ENCODE measurements at regions not wholly inside any gene's neighbourhood (a gene's known extent, or its start where the extent isn't known, plus 50 kb on each side); places are given as distances from the start of the nearest gene placed in this dataset.

GRCh38 chr13:44180876-44181536 is 192.6 kb upstream of the SERP2 start:
- Histone ChIP-seq H3K9ac (ENCODE audit: low read depth in 1 of 2, low read length in 2 of 2) (no peak overlapping the region), H3K27ac (ENCODE audit: low read depth in 2 of 2, low read length in 2 of 2) (no peak overlapping the region), H3K9me3 (ENCODE audit: control insufficient read depth in 2 of 2, low read length in 2 of 2) (no peaks in the 10 kb centered on the region), H3K4me1 (ENCODE audit: control insufficient read depth in 2 of 2, insufficient read depth in 2 of 2, low read length in 2 of 2) (no peaks in the 10 kb centered on the region), H3K27me3 (ENCODE audit: control insufficient read depth in 2 of 2, insufficient read depth in 2 of 2, low read length in 2 of 2) (no peaks in the 10 kb centered on the region), H3K4me3 (ENCODE audit: low read length in 2 of 2) (no peak overlapping the region), H3K36me3 (ENCODE audit: control insufficient read depth in 2 of 2, insufficient read depth in 2 of 2, low read length in 2 of 2) (no peaks in the 10 kb centered on the region)

DNA sequence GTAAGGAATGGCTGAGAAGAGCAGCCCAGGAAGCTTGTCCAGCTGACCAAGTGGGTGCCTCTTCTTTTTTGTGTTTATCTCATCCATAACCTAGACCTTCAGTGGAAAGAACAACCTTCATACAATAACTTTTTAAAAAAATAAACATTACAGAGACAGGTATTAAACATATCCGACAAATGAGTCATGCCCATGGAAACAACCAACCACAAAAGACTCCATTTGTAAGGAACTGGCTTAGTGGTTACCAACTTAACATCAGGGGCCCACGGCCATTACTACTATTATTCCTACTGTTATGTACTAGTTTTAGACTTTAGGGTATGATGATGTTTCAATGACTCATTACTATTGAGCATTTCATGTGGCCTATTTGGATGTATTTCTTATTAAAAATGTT is 191.7 kb upstream of the SERP2 start:
- Histone ChIP-seq H3K27me3 (ENCODE audit: control insufficient read depth in 2 of 2, insufficient read depth in 2 of 2, low read length in 2 of 2) (no peaks in the 10 kb centered on the region), H3K4me1 (ENCODE audit: control insufficient read depth in 2 of 2, insufficient read depth in 2 of 2, low read length in 2 of 2) (no peaks in the 10 kb centered on the region), H3K9ac (ENCODE audit: low read depth in 1 of 2, low read length in 2 of 2) (no peak overlapping the region), H3K27ac (ENCODE audit: low read depth in 2 of 2, low read length in 2 of 2) (no peak overlapping the region), H3K36me3 (ENCODE audit: control insufficient read depth in 2 of 2, insufficient read depth in 2 of 2, low read length in 2 of 2) (no peaks in the 10 kb centered on the region), H3K9me3 (ENCODE audit: control insufficient read depth in 2 of 2, low read length in 2 of 2) (no peaks in the 10 kb centered on the region), H3K4me3 (ENCODE audit: low read length in 2 of 2) (no peak overlapping the region)

DNA sequence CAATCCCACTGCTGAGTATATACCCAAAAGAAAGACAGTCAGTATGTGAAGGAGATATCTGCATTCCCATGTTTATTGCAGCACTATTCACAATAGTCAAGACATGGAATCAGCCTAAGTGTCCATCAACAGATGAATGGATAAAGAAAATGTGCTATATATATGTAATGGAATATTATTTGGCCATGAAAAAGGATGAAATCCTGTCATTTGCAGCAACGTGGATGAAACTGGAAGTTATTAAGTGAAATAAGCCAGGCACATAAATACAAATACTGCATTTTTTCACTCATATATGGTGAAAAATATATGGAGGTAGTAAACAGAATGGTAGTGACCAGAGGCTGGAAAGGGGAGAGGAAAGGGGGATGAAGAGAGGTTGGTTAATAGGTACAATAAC is 188.9 kb upstream of the SERP2 start:
- H3K27me3 ChIP-seq (ENCODE audit: control insufficient read depth in 2 of 2, insufficient read depth in 2 of 2, low read length in 2 of 2): no peaks in the 10 kb centered on the region
- no peaks in the 10 kb centered on the region for H3K9me3 ChIP-seq (ENCODE audit: control insufficient read depth in 2 of 2, low read length in 2 of 2)
- H3K9ac ChIP-seq (ENCODE audit: low read depth in 1 of 2, low read length in 2 of 2): no peak overlapping the region
- H3K27ac ChIP-seq (ENCODE audit: low read depth in 2 of 2, low read length in 2 of 2): no peak overlapping the region
- no peak overlapping the region for H3K4me3 ChIP-seq (ENCODE audit: low read length in 2 of 2)
- no peaks in the 10 kb centered on the region for H3K4me1 ChIP-seq (ENCODE audit: control insufficient read depth in 2 of 2, insufficient read depth in 2 of 2, low read length in 2 of 2)
- no peaks in the 10 kb centered on the region for H3K36me3 ChIP-seq (ENCODE audit: control insufficient read depth in 2 of 2, insufficient read depth in 2 of 2, low read length in 2 of 2)

- no peaks in the 10 kb centered on the region for H3K27me3 ChIP-seq (ENCODE audit: control insufficient read depth in 2 of 2, insufficient read depth in 2 of 2, low read length in 2 of 2)
- no peak overlapping the region for H3K4me3 ChIP-seq (ENCODE audit: low read length in 2 of 2)
- no peak overlapping the region for H3K9ac ChIP-seq (ENCODE audit: low read depth in 1 of 2, low read length in 2 of 2)
- no peaks in the 10 kb centered on the region for H3K4me1 ChIP-seq (ENCODE audit: control insufficient read depth in 2 of 2, insufficient read depth in 2 of 2, low read length in 2 of 2)
- no peaks in the 10 kb centered on the region for H3K36me3 ChIP-seq (ENCODE audit: control insufficient read depth in 2 of 2, insufficient read depth in 2 of 2, low read length in 2 of 2)
- H3K9me3 ChIP-seq (ENCODE audit: control insufficient read depth in 2 of 2, low read length in 2 of 2): no peaks in the 10 kb centered on the region
- H3K27ac ChIP-seq (ENCODE audit: low read depth in 2 of 2, low read length in 2 of 2): no peak overlapping the region
These were observed 185.4 kb upstream of the SERP2 start for GRCh38 chr13:44188257-44188656.

- H3K4me3 ChIP-seq (ENCODE audit: low read length in 2 of 2): no peak overlapping the region
- no peak overlapping the region for H3K27ac ChIP-seq (ENCODE audit: low read depth in 2 of 2, low read length in 2 of 2)
- H3K9ac ChIP-seq (ENCODE audit: low read depth in 1 of 2, low read length in 2 of 2): no peak overlapping the region
- H3K27me3 ChIP-seq (ENCODE audit: control insufficient read depth in 2 of 2, insufficient read depth in 2 of 2, low read length in 2 of 2): no peaks in the 10 kb centered on the region
- no peaks in the 10 kb centered on the region for H3K4me1 ChIP-seq (ENCODE audit: control insufficient read depth in 2 of 2, insufficient read depth in 2 of 2, low read length in 2 of 2)
- H3K9me3 ChIP-seq (ENCODE audit: control insufficient read depth in 2 of 2, low read length in 2 of 2): no peaks in the 10 kb centered on the region
- H3K36me3 ChIP-seq (ENCODE audit: control insufficient read depth in 2 of 2, insufficient read depth in 2 of 2, low read length in 2 of 2): no peaks in the 10 kb centered on the region
These were observed 184.5 kb upstream of the SERP2 start for GRCh38 chr13:44189085-44189484.

DNA sequence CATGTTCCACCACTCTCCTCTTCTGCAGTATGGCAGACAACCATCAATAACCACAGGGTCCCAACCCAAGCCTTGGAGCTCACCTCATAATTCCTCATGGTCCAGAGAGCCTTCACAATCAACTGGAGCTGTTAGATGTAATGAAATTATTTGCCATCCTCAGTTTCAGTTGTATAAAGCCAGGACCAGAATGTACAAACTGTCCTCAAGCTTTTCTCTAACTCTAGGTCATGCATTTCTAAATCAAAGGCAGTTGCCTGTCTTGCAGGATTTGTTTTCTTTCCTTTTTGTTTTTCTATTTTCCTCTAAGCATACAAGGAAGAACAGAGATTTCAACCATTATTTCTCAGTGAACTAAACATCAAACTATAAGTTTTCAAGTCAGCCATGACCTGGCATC is 182.5 kb upstream of the SERP2 start:
- Histone ChIP-seq H3K9ac (ENCODE audit: low read depth in 1 of 2, low read length in 2 of 2) (no peak overlapping the region), H3K36me3 (ENCODE audit: control insufficient read depth in 2 of 2, insufficient read depth in 2 of 2, low read length in 2 of 2) (no peaks in the 10 kb centered on the region), H3K27ac (ENCODE audit: low read depth in 2 of 2, low read length in 2 of 2) (no peak overlapping the region), H3K9me3 (ENCODE audit: control insufficient read depth in 2 of 2, low read length in 2 of 2) (no peaks in the 10 kb centered on the region), H3K27me3 (ENCODE audit: control insufficient read depth in 2 of 2, insufficient read depth in 2 of 2, low read length in 2 of 2) (no peaks in the 10 kb centered on the region), H3K4me1 (ENCODE audit: control insufficient read depth in 2 of 2, insufficient read depth in 2 of 2, low read length in 2 of 2) (no peaks in the 10 kb centered on the region), H3K4me3 (ENCODE audit: low read length in 2 of 2) (no peak overlapping the region)

- Histone ChIP-seq H3K9me3 (ENCODE audit: control insufficient read depth in 2 of 2, low read length in 2 of 2) (no peaks in the 10 kb centered on the region), H3K27ac (ENCODE audit: low read depth in 2 of 2, low read length in 2 of 2) (peak overlapping the region in 1 of 2 donors; percentile 49), H3K4me1 (ENCODE audit: control insufficient read depth in 2 of 2, insufficient read depth in 2 of 2, low read length in 2 of 2) (no peaks in the 10 kb centered on the region), H3K9ac (ENCODE audit: low read depth in 1 of 2, low read length in 2 of 2) (no peak overlapping the region), H3K36me3 (ENCODE audit: control insufficient read depth in 2 of 2, insufficient read depth in 2 of 2, low read length in 2 of 2) (no peaks in the 10 kb centered on the region), H3K27me3 (ENCODE audit: control insufficient read depth in 2 of 2, insufficient read depth in 2 of 2, low read length in 2 of 2) (no peaks in the 10 kb centered on the region), H3K4me3 (ENCODE audit: low read length in 2 of 2) (no peak overlapping the region)
These were observed 182.0 kb upstream of the SERP2 start for GRCh38 chr13:44191504-44192171.

DNA sequence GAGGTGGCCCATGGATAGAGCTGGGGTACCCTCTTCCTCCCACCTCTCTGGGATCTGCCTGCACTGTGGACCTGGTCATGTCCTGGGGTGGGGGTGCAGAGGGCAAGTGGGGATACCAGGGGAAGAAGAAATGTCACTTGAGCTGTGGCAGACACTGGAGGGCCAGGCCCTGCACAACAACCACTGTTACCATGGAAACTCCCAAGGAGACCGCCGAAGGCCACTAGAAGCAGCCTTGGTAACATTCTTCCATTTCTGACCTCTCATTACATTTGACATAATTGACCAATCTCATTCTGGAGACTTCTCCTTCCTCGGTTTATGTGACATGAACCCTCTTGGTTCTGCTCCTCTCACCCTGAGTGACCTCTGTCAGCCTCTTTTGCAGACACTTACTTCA is 179.9 kb upstream of the SERP2 start:
- H3K9ac ChIP-seq (ENCODE audit: low read depth in 1 of 2, low read length in 2 of 2): no peak overlapping the region
- no peaks in the 10 kb centered on the region for H3K27me3 ChIP-seq (ENCODE audit: control insufficient read depth in 2 of 2, insufficient read depth in 2 of 2, low read length in 2 of 2)
- no peak overlapping the region for H3K27ac ChIP-seq (ENCODE audit: low read depth in 2 of 2, low read length in 2 of 2)
- no peaks in the 10 kb centered on the region for H3K36me3 ChIP-seq (ENCODE audit: control insufficient read depth in 2 of 2, insufficient read depth in 2 of 2, low read length in 2 of 2)
- no peaks in the 10 kb centered on the region for H3K9me3 ChIP-seq (ENCODE audit: control insufficient read depth in 2 of 2, low read length in 2 of 2)
- no peak overlapping the region for H3K4me3 ChIP-seq (ENCODE audit: low read length in 2 of 2)
- no peaks in the 10 kb centered on the region for H3K4me1 ChIP-seq (ENCODE audit: control insufficient read depth in 2 of 2, insufficient read depth in 2 of 2, low read length in 2 of 2)

DNA sequence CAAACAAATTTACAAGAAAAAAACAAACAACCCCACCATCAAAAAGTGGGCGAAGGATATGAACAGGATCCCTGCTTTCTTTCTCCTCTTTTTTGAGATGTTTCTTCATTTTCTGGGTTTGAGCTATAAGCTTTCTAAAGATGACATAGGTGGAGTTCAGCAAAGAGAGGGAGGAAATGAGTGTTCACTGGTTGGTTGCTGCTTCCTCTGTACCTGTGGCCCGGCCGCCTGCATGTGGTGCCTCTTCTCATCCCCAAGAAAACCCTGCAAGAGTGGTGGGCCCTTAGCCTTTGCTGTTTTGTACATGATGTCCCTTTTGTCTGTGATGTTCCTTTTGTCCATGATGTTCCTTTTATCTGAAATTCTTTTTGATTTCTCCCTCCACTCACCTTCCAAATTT is 178.4 kb upstream of the SERP2 start:
- Histone ChIP-seq H3K27ac (ENCODE audit: low read depth in 2 of 2, low read length in 2 of 2) (no peak overlapping the region), H3K36me3 (ENCODE audit: control insufficient read depth in 2 of 2, insufficient read depth in 2 of 2, low read length in 2 of 2) (no peaks in the 10 kb centered on the region), H3K4me3 (ENCODE audit: low read length in 2 of 2) (no peak overlapping the region), H3K9me3 (ENCODE audit: control insufficient read depth in 2 of 2, low read length in 2 of 2) (no peaks in the 10 kb centered on the region), H3K27me3 (ENCODE audit: control insufficient read depth in 2 of 2, insufficient read depth in 2 of 2, low read length in 2 of 2) (no peaks in the 10 kb centered on the region), H3K9ac (ENCODE audit: low read depth in 1 of 2, low read length in 2 of 2) (no peak overlapping the region), H3K4me1 (ENCODE audit: control insufficient read depth in 2 of 2, insufficient read depth in 2 of 2, low read length in 2 of 2) (no peaks in the 10 kb centered on the region)

GRCh38 chr13:44196196-44196751 is 177.3 kb upstream of the SERP2 start:
- Histone ChIP-seq H3K36me3 (ENCODE audit: control insufficient read depth in 2 of 2, insufficient read depth in 2 of 2, low read length in 2 of 2) (no peaks in the 10 kb centered on the region), H3K9ac (ENCODE audit: low read depth in 1 of 2, low read length in 2 of 2) (no peak overlapping the region), H3K4me3 (ENCODE audit: low read length in 2 of 2) (no peak overlapping the region), H3K27me3 (ENCODE audit: control insufficient read depth in 2 of 2, insufficient read depth in 2 of 2, low read length in 2 of 2) (no peaks in the 10 kb centered on the region), H3K27ac (ENCODE audit: low read depth in 2 of 2, low read length in 2 of 2) (no peak overlapping the region), H3K9me3 (ENCODE audit: control insufficient read depth in 2 of 2, low read length in 2 of 2) (no peaks in the 10 kb centered on the region), H3K4me1 (ENCODE audit: control insufficient read depth in 2 of 2, insufficient read depth in 2 of 2, low read length in 2 of 2) (no peaks in the 10 kb centered on the region)
